GM19372 (cell line): ENCODE measurements at regions not wholly inside any gene's neighbourhood (a gene's known extent, or its start where the extent isn't known, plus 50 kb on each side); places are given as distances from the start of the nearest gene placed in this dataset.
"Not testable (repeated sequence)": the region's sequence is repeated elsewhere in the genome, so short reads cannot be mapped to it uniquely, and the experiment has no call there.

ENCODE experiments used
- ATAC-seq: cut with Tn5 transposase; IDR thresholded peaks from one replicate; pipeline ENCODE4 v1.9.1; 2021; ENCODE audit warnings: mild to moderate bottlenecking, low read depth, moderate library complexity; ENCODE audit not compliant: unreplicated experiment

DNA sequence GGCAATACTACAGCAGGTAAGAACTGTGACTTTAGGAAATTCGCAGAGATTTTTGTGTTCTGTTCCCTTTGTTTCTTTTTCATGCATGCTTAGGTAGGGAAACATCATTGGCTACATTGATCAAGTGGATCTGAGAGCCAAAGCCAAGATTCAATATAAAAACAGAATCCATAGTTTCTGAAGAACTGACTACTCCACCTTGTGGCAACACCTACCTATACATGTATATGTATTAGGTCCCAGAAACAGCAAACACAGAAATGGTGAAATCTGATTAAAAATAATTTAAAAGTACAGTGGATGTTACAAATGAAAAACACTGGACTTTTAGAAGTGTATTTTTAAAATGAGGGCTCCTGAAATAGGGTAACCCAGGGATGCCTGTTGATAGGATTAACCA, 322.6 kb upstream of the MAOA start:
- no peak for ATAC-seq

DNA sequence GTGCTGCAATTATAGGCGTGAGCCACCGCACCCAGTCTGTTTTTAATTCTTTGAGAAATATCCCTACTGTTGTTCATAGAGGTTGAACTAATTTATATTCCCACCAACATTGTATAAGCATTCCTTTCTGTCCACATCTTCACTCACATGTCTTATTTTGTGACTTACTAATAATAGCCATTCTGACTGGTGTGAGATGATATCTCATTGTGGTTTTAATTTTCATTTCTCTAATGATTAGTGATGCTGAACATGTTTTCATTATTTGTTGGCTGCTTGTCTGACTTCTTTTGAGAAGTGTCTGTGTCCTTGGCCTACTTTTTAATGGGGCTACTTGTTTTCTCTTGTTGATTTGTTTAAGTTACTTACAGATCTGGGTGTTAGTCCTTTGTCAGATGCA, 310.9 kb upstream of the MAOA start:
- no peak for ATAC-seq

DNA sequence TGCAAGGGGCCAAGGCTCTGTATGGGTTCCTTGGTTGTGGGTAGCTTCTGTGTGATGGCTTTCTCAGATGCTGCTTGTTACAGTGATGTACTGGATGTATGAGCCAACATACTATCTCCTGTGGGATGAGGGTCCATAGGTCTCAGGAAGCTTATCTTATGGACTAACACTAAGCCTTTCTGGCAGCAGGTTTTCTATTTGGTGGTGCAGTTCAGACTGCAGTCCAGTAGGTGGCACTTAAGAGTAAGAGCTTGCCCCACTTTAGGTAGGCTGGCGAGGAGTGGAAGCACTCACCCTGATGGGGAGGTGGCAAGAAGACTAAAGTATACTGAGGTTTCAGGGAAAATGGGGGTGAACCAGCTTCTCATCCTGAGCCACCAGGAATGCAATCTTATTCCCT, 306.7 kb upstream of the MAOA start:
- ATAC-seq = no peak

DNA sequence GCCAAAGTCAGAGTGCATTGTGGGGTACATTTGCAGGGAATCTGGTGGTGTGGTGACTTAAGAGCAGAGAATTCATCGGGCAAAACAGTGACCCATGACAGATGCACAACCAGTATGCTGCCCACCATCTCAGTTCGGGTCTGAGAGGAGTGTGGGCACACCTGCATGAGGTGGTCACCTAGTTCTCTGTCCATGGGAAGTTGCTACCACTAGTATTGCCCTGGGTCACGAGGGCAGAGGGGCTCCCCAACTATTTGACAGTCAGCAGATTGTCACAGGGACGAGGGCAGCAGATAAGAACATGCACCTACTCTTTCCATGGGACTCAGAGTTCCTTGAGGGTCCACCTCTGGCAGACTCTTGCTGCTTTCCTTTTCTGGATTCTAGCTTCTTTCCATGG, 305.2 kb upstream of the MAOA start:
- no peak for ATAC-seq

DNA sequence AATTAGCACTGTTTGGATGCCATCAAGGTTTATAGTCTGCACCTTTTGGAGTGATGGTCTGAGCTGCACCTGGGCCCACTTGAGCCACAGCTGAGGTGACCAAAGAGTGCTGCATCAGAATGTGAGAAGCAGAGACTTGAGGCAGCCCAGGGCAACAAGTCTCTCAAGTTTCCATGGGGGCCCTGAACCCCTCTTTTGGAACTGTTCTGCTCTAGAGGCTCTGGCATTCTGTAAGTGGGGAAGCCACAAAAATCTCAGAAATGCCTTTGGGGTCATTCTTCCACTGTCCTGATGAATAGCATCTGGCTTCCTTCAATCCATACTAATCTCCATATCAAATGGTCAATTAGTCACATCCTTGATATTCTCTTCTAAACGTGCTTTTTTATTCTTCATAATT, 298.4 kb upstream of the MAOA start:
- no peak for ATAC-seq

DNA sequence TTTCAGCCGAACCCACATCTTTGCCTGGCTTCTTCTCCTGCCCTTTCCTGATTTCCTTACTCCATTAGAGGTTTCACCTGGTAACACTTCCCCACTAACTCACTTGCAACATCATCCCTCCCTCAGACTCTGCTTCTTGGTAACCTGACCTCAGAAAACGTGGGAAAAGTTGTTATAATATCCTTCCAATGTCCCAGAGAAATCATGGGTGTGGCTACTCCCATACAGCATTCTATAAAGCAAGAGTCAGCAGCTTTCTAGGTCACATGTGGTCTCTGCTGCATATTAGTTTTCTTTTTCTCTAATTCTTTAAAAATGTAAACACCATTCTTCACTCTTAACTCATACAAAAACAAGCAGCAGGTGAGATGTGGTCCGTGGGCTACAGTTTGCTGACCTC, 283.1 kb upstream of the MAOA start:
- ATAC-seq = no peak

DNA sequence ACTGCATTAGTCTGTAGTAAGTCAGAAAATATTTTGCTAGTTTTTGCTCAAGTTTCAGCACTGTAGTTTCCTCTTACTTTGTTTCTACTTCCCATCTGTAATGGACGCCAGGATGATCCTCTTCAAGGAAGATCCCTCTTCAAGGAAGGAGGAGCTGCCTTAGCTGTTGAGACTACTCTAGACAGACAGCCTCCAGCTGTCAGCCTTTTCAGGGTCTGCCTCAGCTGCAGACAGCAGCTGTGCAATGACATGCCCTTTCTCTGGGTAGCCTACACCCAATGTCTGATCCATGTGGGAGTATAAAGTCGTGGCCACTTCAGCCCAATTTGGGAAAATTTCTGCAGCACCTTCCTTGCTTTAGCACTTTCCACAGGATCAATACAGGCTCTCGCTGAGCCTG, 281.0 kb upstream of the MAOA start:
- no peak for ATAC-seq

DNA sequence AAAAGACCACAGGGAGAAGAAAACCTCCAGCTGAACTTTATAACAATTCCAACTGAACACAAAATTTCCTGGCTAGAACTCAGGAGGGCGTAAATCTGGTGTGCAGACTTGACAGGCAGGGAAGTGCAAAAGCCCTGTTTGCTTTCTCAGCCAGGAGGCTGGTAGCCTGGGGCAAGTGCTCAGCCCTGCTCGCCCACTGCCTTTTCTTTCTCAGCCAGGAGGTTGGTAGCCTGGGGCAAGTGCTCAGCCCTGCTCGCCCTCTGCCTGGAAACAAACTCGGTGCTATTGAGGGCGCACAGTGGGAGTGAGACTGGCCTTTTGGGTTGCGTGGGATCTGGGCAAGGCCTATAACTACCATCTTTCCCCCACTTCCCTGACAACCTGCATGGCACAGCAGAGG, 275.4 kb upstream of the MAOA start:
- no peak for ATAC-seq

DNA sequence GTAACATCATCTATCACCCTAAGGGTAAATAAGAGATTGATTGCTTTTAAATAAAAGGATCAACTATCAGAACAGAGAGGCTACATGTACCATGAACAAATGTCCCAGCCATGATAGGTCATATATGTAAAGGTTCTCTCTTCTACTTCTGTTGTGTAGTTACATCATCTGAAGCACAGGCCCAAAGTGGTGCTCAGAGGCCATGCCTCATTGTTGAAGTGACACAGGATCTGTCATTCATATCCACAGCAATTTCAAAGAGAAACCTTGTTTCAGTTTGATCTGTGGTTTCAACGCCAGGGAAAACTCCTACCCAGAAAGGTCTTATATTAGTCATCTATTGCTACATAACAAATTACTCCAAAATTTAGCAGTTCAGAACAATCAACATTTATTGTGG, 269.2 kb upstream of the MAOA start:
- ATAC-seq = no peak

DNA sequence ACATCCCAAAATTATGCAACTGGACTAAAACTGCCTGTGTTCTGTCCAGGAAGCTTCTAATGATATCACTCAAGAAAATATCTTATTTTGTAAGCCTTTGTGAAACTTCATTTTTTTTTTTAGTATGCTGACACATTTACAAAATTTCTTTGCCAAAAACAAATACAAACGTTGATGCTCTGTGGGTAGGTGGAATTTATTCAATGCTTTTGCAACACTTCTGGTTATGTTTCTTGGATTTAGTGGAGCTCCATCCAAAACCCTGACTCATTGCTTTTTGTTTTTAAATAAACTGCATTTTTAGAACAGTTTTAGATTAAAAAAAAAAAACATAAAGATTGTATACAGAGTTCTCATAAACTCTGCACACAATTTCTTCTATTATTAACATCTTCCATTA, 250.9 kb upstream of the MAOA start:
- ATAC-seq = no peak

DNA sequence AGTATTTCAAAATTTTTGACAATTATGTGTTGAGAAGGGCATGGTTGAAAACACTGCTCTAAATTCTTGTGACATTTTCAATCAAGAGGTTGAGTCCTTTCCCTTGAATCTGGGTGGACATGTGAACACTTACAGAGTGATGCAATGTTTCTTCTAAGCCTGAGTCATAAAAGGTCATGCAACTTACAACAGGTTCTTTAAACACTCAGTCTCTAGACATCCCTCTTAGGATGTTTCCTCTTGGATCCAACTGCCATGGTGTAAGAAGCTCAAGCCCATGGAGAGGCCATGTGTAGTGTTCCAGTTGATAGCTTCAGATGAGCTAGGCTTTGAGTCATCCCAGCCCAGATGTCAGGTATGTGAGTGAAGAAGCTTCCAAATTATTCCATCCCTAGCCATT, 232.2 kb upstream of the MAOA start:
- no peak for ATAC-seq

DNA sequence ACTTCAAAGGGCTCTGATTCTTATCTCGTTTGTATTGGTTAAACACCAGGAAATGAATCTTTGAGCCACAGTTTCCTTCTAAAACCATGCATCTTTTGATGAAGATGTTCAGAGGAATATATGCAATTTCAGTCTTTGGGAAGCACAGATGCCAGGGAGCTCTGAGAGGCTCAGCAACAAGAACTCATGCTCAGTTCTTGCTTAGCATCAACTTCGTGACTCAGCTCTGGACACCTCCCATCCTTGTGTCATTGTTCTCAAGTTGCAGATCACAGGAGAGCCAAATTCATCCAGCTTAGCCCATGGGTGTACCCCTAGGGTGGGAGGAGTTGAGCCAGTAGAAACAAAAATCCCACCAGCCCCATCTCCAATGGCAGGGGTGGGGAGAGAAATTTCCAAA, 219.6 kb upstream of the MAOA start:
- no peak for ATAC-seq

DNA sequence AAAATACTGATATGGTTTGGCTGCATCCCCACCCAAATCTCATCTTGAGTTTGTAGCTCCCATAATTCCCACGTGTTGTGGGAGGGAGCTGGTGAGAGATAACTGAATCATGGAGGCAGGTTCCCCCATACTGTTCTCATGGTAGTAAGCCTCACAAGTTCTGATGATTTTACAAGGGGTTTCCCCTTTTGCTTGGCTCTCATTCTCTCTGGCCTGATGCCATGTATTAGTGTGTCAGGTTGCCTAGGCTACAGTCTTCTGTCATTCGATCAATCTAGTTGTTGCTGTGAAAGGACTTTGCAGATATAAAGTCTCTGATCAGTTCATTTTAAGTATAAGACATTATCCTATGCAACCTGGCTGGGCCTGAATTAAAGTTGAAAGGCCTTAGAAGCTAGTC, 209.3 kb upstream of the MAOA start:
- no peak for ATAC-seq

DNA sequence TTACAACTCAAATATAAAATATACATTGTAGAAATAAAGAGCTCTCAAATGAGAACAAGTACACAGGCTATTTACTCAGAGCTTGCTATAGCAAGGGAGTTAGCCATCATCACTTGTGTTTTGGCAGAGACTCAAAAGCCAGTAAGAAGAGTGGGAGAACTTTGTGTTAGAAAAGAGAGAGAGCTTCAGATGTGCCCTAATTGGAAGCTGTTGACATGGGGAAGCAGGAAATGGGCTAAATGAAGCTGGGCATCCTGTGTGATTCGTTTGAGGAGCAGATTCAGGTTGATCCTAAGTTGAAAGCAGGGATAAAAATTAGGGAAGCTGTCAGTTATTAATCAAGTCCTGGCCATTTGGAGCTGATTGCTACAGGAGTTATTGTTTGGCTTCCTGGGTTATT, 207.4 kb upstream of the MAOA start:
- no peak for ATAC-seq

DNA sequence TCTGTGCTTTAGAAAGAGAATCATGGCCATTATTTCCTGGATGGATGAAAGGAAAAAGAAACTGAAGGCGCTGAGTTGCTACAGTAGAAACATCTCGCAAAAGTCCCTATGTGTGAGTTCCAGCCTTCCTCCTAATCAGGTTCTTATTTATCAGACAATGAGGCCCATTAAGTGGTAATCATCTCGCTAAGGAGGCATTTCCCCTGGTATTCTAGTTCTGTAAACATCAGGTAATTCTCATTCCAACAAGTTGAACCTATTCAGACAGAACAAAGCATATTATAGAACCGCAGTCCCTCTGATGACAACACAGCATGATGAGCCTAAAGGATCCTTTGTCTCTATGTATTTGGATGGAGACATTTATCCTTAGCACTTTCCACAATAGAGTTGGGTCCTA, 205.7 kb upstream of the MAOA start:
- no peak for ATAC-seq

DNA sequence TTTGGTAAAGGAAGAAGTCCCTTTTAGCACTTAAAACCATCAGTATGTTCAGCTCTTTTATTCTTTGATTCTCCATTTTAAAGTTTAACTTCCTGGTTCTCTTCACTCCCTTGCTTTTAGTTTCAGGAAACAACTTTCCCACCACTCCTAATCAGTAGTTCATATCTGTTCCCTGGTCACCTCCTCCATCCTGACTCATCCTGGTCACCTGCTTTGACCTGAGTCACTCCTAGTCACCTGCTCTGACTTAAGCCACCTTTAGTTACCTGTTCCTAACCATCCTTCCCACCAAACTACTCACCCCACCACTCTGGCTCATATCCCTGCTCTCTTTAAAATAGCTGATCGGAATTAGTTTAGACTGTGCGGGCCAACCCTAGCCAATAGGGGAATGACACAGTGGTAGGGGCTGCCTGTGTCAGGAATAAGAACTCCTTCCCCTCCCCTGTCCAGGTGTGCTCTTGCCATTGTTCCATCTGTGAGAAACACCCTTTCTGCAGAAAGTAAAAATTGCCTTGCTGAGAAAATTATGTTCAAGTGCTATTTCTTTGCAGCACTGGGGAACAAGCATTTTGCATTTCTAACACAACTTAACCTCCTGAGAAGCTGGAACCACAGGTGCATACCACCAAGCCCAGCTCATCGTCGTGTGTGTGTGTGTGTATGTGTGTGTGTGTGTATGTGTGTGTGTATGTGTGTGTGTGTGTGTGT, 204.0 kb upstream of the MAOA start:
- not testable (repeated sequence) for ATAC-seq

DNA sequence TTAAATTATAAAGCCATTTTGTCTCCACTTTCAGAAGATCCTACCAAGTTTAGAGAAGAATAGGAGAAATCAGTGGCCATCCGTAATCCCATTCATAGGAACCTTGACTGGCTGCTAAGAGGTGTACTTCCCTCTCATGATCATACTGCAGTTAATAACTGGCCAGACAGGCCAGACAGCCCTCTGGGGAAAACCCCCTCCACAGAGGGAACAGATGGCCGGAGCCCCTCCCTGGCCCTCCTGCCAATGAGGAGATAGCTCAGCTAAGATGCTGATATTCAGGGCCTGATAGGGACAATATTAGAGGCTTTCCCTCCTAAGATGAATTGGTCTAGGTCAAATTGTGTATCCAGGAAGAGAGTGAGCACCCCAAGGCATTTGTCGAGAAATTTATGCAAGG, 200.0 kb upstream of the MAOA start:
- ATAC-seq = no peak

DNA sequence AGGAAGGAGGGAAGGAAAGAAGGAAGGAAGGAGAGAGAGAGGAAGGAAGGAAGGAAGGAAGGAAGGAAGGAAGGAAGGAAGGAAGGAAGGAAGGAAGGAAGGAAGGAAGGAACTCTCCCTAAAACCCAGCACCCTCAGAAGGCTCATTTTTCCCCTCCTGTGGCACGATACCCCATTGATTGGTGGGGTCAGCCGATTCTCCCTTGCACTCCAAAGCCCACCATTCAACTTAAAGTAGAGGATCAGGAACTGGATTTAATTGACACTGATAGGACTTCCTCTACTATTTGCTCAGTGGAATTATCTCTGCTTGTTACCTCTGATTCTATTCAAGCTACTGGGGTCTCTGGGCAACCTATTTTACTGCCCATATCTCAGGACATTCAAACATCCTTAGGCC, 199.2 kb upstream of the MAOA start:
- no peak for ATAC-seq

DNA sequence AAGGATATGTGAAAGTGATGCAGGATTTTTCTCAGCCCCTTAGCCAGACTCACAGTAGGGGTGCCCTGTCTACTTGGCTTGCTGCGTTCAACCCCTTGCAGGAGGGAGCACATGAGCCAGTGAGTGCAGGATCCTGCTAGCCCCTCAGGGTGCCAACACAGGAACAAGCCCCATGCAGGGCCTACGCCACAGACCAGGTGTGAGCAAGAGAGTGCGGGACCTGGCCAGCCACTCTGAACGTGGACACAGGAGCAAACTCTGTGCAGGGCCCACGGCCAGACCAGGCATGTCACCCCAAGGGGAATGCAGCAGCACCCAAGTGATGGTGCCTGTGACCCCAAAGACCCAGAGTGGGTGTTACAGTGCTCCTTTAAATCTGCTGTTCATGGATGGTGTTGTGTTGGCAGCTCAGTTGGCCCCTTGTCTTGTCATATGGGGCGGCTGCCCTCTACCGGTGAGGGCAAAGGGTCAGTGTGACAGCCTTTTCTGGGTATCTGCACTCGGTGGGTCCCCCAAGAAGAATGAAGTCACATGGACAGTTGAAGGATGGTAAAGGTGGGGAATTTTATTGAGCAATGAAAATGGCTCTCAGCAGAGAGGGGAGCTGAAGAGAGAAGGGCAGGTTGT, 188.4 kb upstream of the MAOA start:
- ATAC-seq = no peak

DNA sequence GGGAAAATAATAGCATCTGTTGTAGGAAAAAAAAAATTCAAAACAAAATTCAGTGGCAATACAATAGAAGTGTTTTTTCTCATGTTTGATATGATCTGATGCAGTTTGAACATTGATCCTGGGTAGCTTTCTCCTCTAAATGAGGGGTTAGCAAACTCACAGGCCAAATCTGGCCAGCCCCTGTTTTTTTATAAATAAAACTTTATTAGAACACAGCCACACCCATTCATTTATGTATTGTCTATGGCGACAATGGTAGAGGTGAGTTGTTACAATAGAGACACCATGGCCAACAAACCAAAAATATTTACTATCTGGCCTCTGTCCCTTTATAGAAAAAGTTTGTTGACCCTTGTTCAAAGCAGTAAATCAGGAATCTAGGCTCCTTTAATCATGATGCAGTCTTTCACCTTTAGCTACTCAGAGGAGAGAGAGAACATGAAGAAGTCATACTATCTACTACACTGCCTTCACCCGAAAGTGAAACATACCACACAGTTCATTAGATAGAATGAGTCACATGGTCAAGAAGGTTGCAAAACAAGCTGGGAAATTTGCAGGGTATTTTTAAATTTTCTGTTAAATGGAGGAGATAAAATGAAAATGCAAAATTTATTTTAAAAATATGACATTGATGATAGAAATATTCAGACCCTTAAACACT, 186.6 kb upstream of the MAOA start:
- no peak for ATAC-seq

DNA sequence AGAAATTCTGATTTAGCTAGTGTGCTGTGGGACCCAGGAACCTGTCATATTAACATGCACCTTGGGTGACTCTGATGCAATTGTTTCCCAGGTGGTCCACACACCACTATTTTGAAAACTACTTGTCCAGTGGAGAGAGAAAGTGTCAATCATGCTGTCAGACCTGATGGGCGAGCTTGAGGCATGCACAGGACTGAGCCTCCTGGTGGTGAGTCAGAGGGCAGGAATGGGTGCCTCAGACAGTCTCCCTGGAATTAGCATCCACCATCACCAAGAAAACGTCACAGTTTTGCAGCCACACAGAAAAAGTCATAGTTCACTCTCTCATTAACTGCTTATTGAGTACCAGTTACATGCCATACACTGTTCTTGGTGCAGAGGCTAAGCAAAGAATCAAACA, 181.8 kb upstream of the MAOA start:
- no peak for ATAC-seq

DNA sequence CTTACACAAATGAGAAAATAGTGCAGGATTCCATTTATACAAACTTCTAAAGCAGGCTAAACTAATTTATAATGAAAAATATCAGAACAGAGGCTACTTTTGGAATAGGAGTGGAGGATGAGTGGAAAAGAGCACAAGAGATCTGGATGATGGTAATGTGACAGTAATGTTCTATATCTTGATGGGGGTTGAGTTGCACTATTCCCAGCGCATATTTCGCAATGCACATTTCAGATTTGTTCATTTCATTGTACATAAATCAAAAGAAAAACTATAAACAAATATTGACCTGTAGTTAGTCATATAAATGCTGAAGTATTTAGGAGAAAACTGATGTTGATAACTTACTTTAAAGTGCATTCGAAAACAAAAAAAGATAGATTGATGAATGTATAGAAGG, 177.0 kb upstream of the MAOA start:
- ATAC-seq = no peak
